ENCODE measurements at regions not wholly inside any gene's neighbourhood (a gene's known extent, or its start where the extent isn't known, plus 50 kb on each side); places are given as distances from the start of the nearest gene placed in this dataset.

DNA sequence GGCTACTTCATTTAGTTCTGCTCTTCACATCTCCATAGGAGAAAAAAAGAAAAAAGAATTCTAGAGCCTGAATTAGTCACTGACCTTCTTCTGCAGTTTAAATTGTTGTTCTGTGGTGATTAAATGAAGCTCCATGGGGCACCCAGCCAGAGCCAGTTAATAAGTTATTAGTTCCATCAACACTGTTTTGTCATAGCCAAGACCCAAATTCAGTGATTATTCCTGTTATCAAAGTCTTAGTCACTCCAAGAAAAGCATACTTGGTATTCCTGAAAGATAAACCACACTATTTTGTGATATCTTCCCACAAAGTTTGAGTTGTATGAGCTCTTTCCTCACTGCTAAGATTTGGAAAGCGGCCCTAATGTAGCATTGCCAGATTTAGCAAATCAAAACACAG is 134.8 kb upstream of the RGMB start:
- DNase-seq (ENCODE audit: low read depth) = peak; percentile 19
- in situ Hi-C loops (cut with HindIII; ENCODE audit: low sequenced_read_pairs) = no loop called here
- H3K4me3 ChIP-seq (ENCODE audit: low read depth, low read length) = no peak overlapping the region
- TF ChIP-seq, protein P1, sequence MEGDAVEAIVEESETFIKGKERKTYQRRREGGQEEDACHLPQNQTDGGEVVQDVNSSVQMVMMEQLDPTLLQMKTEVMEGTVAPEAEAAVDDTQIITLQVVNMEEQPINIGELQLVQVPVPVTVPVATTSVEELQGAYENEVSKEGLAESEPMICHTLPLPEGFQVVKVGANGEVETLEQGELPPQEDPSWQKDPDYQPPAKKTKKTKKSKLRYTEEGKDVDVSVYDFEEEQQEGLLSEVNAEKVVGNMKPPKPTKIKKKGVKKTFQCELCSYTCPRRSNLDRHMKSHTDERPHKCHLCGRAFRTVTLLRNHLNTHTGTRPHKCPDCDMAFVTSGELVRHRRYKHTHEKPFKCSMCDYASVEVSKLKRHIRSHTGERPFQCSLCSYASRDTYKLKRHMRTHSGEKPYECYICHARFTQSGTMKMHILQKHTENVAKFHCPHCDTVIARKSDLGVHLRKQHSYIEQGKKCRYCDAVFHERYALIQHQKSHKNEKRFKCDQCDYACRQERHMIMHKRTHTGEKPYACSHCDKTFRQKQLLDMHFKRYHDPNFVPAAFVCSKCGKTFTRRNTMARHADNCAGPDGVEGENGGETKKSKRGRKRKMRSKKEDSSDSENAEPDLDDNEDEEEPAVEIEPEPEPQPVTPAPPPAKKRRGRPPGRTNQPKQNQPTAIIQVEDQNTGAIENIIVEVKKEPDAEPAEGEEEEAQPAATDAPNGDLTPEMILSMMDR (IDR thresholded peaks at IDR 0.05; ENCODE audit: low read depth, low read length, missing control alignments) = no peak

DNA sequence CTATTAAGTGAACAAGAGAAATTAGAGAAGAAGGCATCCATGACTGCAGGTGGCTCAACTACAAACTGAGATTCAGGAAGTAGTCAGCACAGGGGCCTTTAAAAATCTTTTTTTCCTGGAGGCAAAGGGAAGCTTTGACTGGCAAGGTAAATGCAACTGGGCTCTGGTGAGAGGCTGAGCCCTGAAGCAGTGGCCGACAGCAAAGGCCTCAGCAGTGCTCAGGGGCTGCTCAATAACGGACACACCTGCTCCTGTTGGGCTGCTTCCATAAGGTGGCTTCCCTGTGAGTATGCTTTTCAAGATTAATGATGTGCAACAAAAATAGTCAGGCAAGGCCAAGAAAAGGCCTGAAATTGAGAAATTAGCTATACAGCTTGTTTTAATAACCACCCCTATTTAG is 134.2 kb upstream of the RGMB start:
- TF ChIP-seq, protein P1 (IDR thresholded peaks at IDR 0.05; ENCODE audit: low read depth, low read length, missing control alignments) = no peak
- H3K4me3 ChIP-seq (ENCODE audit: low read depth, low read length) = no peak overlapping the region
- no peak for DNase-seq (ENCODE audit: low read depth)
- in situ Hi-C loops (cut with HindIII; ENCODE audit: low sequenced_read_pairs) = no loop called here

DNA sequence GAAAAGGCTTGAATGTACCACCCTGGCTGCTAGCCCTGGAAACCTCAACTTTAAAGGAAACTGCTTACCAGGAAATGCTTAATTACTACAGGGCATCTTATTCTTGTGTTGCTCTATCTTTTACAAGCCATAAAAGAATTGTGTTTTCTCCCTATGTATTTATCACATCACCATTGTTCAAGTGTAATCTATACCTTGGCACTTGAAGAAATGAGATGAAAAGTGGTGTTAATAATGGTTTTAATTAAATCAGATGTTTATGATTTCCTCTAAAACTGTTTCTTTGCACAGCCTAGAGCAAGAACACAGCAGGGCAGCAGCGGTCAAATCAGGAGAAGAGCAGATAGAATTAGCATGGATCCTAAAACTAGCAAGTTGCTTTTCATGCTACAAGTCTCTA is 131.8 kb upstream of the RGMB start:
- TF ChIP-seq, protein P1 (IDR thresholded peaks at IDR 0.05; ENCODE audit: low read depth, low read length, missing control alignments) = no peak
- in situ Hi-C loops (cut with HindIII; ENCODE audit: low sequenced_read_pairs) = no loop called here
- no peak overlapping the region for H3K4me3 ChIP-seq (ENCODE audit: low read depth, low read length)
- DNase-seq (ENCODE audit: low read depth) = no peak

DNA sequence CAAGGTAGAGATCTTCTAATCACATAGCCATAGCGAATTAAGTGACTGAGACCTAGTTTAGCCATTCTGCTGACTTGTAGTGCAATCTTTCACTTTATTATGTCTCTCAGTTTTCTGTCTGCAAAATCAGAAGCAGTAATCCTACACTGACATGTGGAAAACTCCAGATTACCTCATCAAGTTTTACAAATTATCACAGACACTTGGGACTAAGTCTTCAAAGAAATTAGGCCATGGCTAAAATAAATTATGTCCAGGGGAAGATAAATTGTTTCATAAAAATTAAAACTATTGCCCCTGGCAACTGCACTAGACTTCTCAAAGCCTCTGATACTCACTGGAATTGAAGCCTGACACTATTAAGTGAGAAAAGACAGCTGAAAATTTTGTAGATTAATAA is 129.9 kb upstream of the RGMB start:
- no peak overlapping the region for H3K4me3 ChIP-seq (ENCODE audit: low read depth, low read length)
- in situ Hi-C loops (cut with HindIII; ENCODE audit: low sequenced_read_pairs) = no loop called here
- no peak for DNase-seq (ENCODE audit: low read depth)
- TF ChIP-seq, protein P1 (IDR thresholded peaks at IDR 0.05; ENCODE audit: low read depth, low read length, missing control alignments) = no peak

DNA sequence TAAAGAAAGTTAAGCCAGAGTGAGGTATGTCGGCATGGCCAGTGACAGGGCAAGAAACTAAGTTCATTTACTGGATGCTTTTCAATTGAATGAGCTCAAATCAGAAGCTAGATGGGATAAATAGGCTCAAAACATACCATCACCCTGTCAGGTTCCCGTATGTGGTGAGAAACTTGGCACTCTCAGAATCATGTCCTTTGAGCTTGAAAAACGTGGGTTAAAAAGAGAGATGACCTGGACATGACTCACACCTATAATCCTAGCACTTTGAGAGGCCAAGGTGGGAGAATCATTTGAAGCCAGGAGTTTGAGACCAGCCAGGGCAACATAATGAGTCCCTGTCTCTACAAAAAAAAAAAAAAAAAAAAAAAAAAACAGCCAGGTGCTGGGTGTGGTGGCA is 121.7 kb upstream of the RGMB start:
- in situ Hi-C loops (cut with HindIII; ENCODE audit: low sequenced_read_pairs) = no loop called here
- TF ChIP-seq, protein P1 (IDR thresholded peaks at IDR 0.05; ENCODE audit: low read depth, low read length, missing control alignments) = no peak
- H3K4me3 ChIP-seq (ENCODE audit: low read depth, low read length) = no peak overlapping the region
- no peak for DNase-seq (ENCODE audit: low read depth)

DNA sequence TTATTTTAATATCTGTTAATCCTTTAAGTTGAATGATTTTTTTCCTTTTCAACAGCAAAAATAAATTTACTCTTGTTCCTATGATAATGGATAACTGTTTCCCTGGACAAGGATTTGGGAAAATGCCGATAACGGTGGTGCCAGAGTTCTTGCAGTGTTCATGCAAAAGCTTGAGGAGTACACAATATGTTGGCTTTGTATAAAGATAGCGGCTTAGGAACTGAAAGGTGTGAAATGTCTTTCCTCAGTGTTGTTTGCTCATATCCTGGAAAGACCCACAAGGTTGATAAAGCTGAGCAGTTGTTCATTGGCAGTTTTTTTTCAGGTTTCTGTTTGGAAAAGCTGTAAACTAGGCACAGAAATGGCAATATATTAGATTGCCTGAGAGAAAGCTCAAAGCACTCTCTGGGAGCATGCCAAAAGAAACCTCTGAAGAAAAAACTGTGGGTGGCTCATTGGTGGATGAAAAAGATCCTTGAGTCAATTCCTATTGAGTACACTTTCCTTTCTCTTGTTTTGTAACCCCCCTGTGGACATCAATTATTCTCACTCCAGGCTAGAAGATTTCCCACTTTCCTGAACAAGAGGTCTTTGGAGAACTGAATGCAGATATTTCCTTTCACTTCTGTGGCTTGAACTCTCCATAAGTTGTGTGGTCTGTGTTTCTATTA is 117.2 kb upstream of the RGMB start:
- no peak overlapping the region for H3K4me3 ChIP-seq (ENCODE audit: low read depth, low read length)
- in situ Hi-C loops (cut with HindIII; ENCODE audit: low sequenced_read_pairs) = no loop called here
- TF ChIP-seq, protein P1 (IDR thresholded peaks at IDR 0.05; ENCODE audit: low read depth, low read length, missing control alignments) = no peak
- DNase-seq (ENCODE audit: low read depth) = peak; percentile 67

Measured in astrocyte of the cerebellum (primary cell).